ENCODE measurements at regions not wholly inside any gene's neighbourhood (a gene's known extent, or its start where the extent isn't known, plus 50 kb on each side); places are given as distances from the start of the nearest gene placed in this dataset.

DNA sequence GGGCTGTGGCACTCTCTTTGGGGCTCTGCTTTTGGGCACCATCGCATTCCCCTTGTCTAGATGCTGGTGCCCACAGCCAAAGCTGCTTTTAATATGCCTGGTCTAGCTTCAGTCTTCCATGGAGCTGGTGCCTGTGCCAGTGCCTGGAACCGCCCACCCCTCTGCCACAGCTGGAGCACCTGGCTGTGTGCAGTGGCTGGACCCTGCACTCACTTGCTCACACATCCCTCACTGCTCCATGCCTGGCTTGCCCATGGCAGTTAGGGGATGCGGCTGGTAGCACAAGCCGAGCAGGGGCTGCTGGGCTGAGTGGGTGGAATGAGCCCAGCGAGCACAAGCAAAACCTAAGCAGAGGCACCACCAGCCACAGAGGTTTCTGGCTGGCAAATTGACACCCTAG is 1145.9 kb upstream of the LRRTM3 start:
- Histone ChIP-seq H3K27me3 (no peaks in the 10 kb centered on the region), H3K4me1 (ENCODE audit: control insufficient read depth in 1 of 2, insufficient read depth in 1 of 2, low read depth in 1 of 2, low read length in 1 of 2) (no peaks in the 10 kb centered on the region), H3K9me3 (no peaks in the 10 kb centered on the region), H3K4me3 (ENCODE audit: low read depth in 1 of 2, low read length in 1 of 2) (no peak overlapping the region), H3K36me3 (no peaks in the 10 kb centered on the region), H3K27ac (no peak overlapping the region)
- TF ChIP-seq, protein P1, sequence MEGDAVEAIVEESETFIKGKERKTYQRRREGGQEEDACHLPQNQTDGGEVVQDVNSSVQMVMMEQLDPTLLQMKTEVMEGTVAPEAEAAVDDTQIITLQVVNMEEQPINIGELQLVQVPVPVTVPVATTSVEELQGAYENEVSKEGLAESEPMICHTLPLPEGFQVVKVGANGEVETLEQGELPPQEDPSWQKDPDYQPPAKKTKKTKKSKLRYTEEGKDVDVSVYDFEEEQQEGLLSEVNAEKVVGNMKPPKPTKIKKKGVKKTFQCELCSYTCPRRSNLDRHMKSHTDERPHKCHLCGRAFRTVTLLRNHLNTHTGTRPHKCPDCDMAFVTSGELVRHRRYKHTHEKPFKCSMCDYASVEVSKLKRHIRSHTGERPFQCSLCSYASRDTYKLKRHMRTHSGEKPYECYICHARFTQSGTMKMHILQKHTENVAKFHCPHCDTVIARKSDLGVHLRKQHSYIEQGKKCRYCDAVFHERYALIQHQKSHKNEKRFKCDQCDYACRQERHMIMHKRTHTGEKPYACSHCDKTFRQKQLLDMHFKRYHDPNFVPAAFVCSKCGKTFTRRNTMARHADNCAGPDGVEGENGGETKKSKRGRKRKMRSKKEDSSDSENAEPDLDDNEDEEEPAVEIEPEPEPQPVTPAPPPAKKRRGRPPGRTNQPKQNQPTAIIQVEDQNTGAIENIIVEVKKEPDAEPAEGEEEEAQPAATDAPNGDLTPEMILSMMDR (IDR thresholded peaks at IDR 0.05) = no peak

DNA sequence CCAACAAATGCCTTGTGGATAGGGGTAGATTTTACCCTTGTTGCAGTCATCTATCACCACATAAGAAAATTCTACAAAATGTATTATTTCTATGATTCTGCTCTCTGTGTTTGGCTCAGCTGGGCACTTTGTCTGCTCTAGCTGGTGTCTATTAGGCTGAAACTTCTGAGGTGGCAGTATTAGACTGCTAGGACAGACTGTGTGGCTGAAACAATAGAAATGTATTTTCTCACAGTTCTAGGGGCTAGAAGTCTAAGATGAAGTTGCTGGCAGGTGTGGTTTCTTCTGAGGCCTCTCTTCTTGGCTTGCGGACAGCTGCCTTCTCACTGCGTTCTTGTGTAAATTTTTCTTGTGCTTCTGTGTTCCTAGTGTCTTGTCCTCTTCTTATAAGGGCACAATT is 1139.6 kb upstream of the LRRTM3 start:
- H3K9me3 ChIP-seq = no peaks in the 10 kb centered on the region
- H3K27ac ChIP-seq = no peak overlapping the region
- no peak overlapping the region for H3K4me3 ChIP-seq (ENCODE audit: low read depth in 1 of 2, low read length in 1 of 2)
- no peaks in the 10 kb centered on the region for H3K27me3 ChIP-seq
- TF ChIP-seq, protein P1 (IDR thresholded peaks at IDR 0.05) = no peak
- no peaks in the 10 kb centered on the region for H3K36me3 ChIP-seq
- no peaks in the 10 kb centered on the region for H3K4me1 ChIP-seq (ENCODE audit: control insufficient read depth in 1 of 2, insufficient read depth in 1 of 2, low read depth in 1 of 2, low read length in 1 of 2)

GRCh38 chr10:65787571-65787970 is 1138.3 kb upstream of the LRRTM3 start:
- no peak overlapping the region for H3K4me3 ChIP-seq (ENCODE audit: low read depth in 1 of 2, low read length in 1 of 2)
- H3K4me1 ChIP-seq (ENCODE audit: control insufficient read depth in 1 of 2, insufficient read depth in 1 of 2, low read depth in 1 of 2, low read length in 1 of 2) = no peaks in the 10 kb centered on the region
- no peak overlapping the region for H3K27ac ChIP-seq
- TF ChIP-seq, protein P1 (IDR thresholded peaks at IDR 0.05) = no peak
- H3K36me3 ChIP-seq = no peaks in the 10 kb centered on the region
- H3K9me3 ChIP-seq = no peaks in the 10 kb centered on the region
- no peaks in the 10 kb centered on the region for H3K27me3 ChIP-seq

- no peak overlapping the region for H3K27ac ChIP-seq
- TF ChIP-seq, protein P1 (IDR thresholded peaks at IDR 0.05) = no peak
- H3K4me1 ChIP-seq (ENCODE audit: control insufficient read depth in 1 of 2, insufficient read depth in 1 of 2, low read depth in 1 of 2, low read length in 1 of 2) = no peaks in the 10 kb centered on the region
- no peaks in the 10 kb centered on the region for H3K27me3 ChIP-seq
- H3K4me3 ChIP-seq (ENCODE audit: low read depth in 1 of 2, low read length in 1 of 2) = no peak overlapping the region
- no peaks in the 10 kb centered on the region for H3K36me3 ChIP-seq
- no peaks in the 10 kb centered on the region for H3K9me3 ChIP-seq
These were observed 1137.6 kb upstream of the LRRTM3 start for GRCh38 chr10:65788271-65788670.

- Histone ChIP-seq H3K9me3 (no peaks in the 10 kb centered on the region), H3K36me3 (no peaks in the 10 kb centered on the region), H3K27ac (no peak overlapping the region), H3K4me3 (ENCODE audit: low read depth in 1 of 2, low read length in 1 of 2) (no peak overlapping the region), H3K4me1 (ENCODE audit: control insufficient read depth in 1 of 2, insufficient read depth in 1 of 2, low read depth in 1 of 2, low read length in 1 of 2) (peaks cover 8 to 9% of the 10 kb centered on the region in 2 experiments), H3K27me3 (no peaks in the 10 kb centered on the region)
- TF ChIP-seq, protein P1 (IDR thresholded peaks at IDR 0.05) = no peak
These were observed 1133.9 kb upstream of the LRRTM3 start for GRCh38 chr10:65791979-65792378.
